ENCODE measurements at regions not wholly inside any gene's neighbourhood (a gene's known extent, or its start where the extent isn't known, plus 50 kb on each side); places are given as distances from the start of the nearest gene placed in this dataset.
"Not testable (repeated sequence)": the region's sequence is repeated elsewhere in the genome, so short reads cannot be mapped to it uniquely, and the experiment has no call there.

- Mint-ChIP-seq H3K36me3 (ENCODE audit: low read depth) (no peaks in the 10 kb centered on the region), H3K27me3 (ENCODE audit: low read depth) (no peaks in the 10 kb centered on the region)
- TF ChIP-seq CTCF (IDR thresholded peaks at IDR 0.05): no peak
Observed at GRCh38 chrX:139332441-139332840, 198.1 kb upstream of the F9 start.

GRCh38 chrX:139327355-139327754 is 203.2 kb upstream of the F9 start:
- Mint-ChIP-seq H3K9me3 (ENCODE audit: low read depth) (peaks cover 51% of the 10 kb centered on the region), H3K36me3 (ENCODE audit: low read depth) (no peaks in the 10 kb centered on the region), H3K4me3 (ENCODE audit: unreplicated experiment) (no peak overlapping the region), H3K27me3 (ENCODE audit: low read depth) (no peaks in the 10 kb centered on the region), H3K4me1 (ENCODE audit: low read depth) (no peaks in the 10 kb centered on the region), H3K27ac (ENCODE audit: unreplicated experiment) (no peak overlapping the region)
- DNase-seq (ENCODE audit: low spot score): no peak
- TF ChIP-seq CTCF (IDR thresholded peaks at IDR 0.05): no peak

More at GRCh38 chrX:139332441-139332840, 198.1 kb upstream of the F9 start:
- no peak for DNase-seq (ENCODE audit: low spot score)
- Mint-ChIP-seq H3K4me3 (ENCODE audit: unreplicated experiment) (no peak overlapping the region), H3K4me1 (ENCODE audit: low read depth) (no peaks in the 10 kb centered on the region), H3K27ac (ENCODE audit: unreplicated experiment) (no peak overlapping the region), H3K9me3 (ENCODE audit: low read depth) (peaks cover 41% of the 10 kb centered on the region)

- DNase-seq (ENCODE audit: low spot score): no peak
- H3K4me3 Mint-ChIP-seq (ENCODE audit: unreplicated experiment): no peak overlapping the region
- no peaks in the 10 kb centered on the region for H3K4me1 Mint-ChIP-seq (ENCODE audit: low read depth)
- H3K9me3 Mint-ChIP-seq (ENCODE audit: low read depth): peaks cover 39% of the 10 kb centered on the region
- no peak for TF ChIP-seq CTCF (IDR thresholded peaks at IDR 0.05)
- no peaks in the 10 kb centered on the region for H3K36me3 Mint-ChIP-seq (ENCODE audit: low read depth)
- no peaks in the 10 kb centered on the region for H3K27me3 Mint-ChIP-seq (ENCODE audit: low read depth)
- no peak overlapping the region for H3K27ac Mint-ChIP-seq (ENCODE audit: unreplicated experiment)
Observed at GRCh38 chrX:139324756-139325155, 205.8 kb upstream of the F9 start.

GRCh38 chrX:139320661-139321354 is 209.7 kb upstream of the F9 start:
- H3K4me1 Mint-ChIP-seq (ENCODE audit: low read depth); H3K27me3 Mint-ChIP-seq (ENCODE audit: low read depth); H3K36me3 Mint-ChIP-seq (ENCODE audit: low read depth); H3K4me3 Mint-ChIP-seq (ENCODE audit: unreplicated experiment); H3K27ac Mint-ChIP-seq (ENCODE audit: unreplicated experiment): not testable (repeated sequence)
- peak; percentile 86 for DNase-seq (ENCODE audit: low spot score)
- peaks cover 15% of the 10 kb centered on the region for H3K9me3 Mint-ChIP-seq (ENCODE audit: low read depth)

GRCh38 chrX:139306675-139307074 is 223.9 kb upstream of the F9 start:
- DNase-seq (ENCODE audit: low spot score); H3K4me1 Mint-ChIP-seq (ENCODE audit: low read depth); H3K27ac Mint-ChIP-seq (ENCODE audit: unreplicated experiment); H3K4me3 Mint-ChIP-seq (ENCODE audit: unreplicated experiment); H3K36me3 Mint-ChIP-seq (ENCODE audit: low read depth); H3K27me3 Mint-ChIP-seq (ENCODE audit: low read depth): not testable (repeated sequence)
- peaks cover 31% of the 10 kb centered on the region for H3K9me3 Mint-ChIP-seq (ENCODE audit: low read depth)

- no peak for TF ChIP-seq CTCF (IDR thresholded peaks at IDR 0.05)
- peaks cover 27% of the 10 kb centered on the region for H3K9me3 Mint-ChIP-seq (ENCODE audit: low read depth)
- H3K4me3 Mint-ChIP-seq (ENCODE audit: unreplicated experiment): no peak overlapping the region
- no peaks in the 10 kb centered on the region for H3K36me3 Mint-ChIP-seq (ENCODE audit: low read depth)
- DNase-seq (ENCODE audit: low spot score): no peak
- H3K4me1 Mint-ChIP-seq (ENCODE audit: low read depth): no peaks in the 10 kb centered on the region
- H3K27me3 Mint-ChIP-seq (ENCODE audit: low read depth): no peaks in the 10 kb centered on the region
- no peak overlapping the region for H3K27ac Mint-ChIP-seq (ENCODE audit: unreplicated experiment)
Observed at GRCh38 chrX:139304471-139304870, 226.1 kb upstream of the F9 start.
